Activated naive CD8-positive, alpha-beta T cell treated with anti-CD3 and anti-CD28 coated beads, Interleukin-2, amount 50 U/mL, for 24 hours (primary cell): ENCODE measurements at regions not wholly inside any gene's neighbourhood (a gene's known extent, or its start where the extent isn't known, plus 50 kb on each side); places are given as distances from the start of the nearest gene placed in this dataset.
A peak's percentile ranks its signal among the peaks of the same experiment; 100 is the strongest.

ENCODE experiments used
- ATAC-seq: fragments of 150-1000 bp; cut with Tn5 transposase; one replicate; pipeline ENCODE4 v1.10.0; 2021
- DNase-seq: peaks from one replicate; pipeline ENCODE4 v3.0.0; 2021
- H3K27ac Mint-ChIP-seq: one replicate; pipeline ENCODE4 v1.8.0; 2021; ENCODE audit warnings: mild to moderate bottlenecking, mixed read lengths
- H3K27me3 Mint-ChIP-seq: one replicate; pipeline ENCODE4 v1.8.0; 2021; ENCODE audit warnings: mixed read lengths
- H3K36me3 Mint-ChIP-seq: one replicate; pipeline ENCODE4 v1.8.0; 2021; ENCODE audit warnings: low read depth, mixed read lengths
- H3K4me1 Mint-ChIP-seq: one replicate; pipeline ENCODE4 v1.8.0; 2021; ENCODE audit warnings: mixed read lengths
- H3K4me3 Mint-ChIP-seq: one replicate; pipeline ENCODE4 v1.8.0; 2021; ENCODE audit warnings: mild to moderate bottlenecking, moderate library complexity, mixed read lengths
- H3K9me3 Mint-ChIP-seq: one replicate; pipeline ENCODE4 v1.8.0; 2021; ENCODE audit warnings: mixed read lengths

DNA sequence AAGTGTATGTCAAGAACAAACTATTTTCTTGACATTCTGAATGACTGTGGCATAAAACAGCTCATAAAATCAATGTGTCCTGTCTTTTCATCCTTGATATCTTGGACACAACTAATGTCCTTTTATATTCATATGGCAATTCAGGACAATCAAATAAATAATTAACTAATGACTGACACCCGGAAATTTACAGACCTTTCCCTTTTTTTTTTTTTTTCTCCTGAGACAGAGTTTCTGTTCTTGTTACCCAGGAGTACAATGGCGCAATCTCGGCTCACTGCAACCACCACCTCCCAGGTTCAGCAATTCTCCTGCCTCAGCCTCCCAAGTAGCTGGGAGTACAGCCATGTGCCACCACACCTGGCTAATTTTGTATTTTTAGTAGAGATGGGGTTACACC is 107.1 kb upstream of the LGSN start:
- Mint-ChIP-seq H3K27me3 (peaks cover 1% of the 10 kb centered on the region), H3K9me3 (peaks cover 1% of the 10 kb centered on the region), H3K27ac (no peak overlapping the region), H3K4me3 (no peak overlapping the region), H3K36me3 (no peaks in the 10 kb centered on the region), H3K4me1 (no peaks in the 10 kb centered on the region)
- DNase-seq: no peak
- ATAC-seq: no peak

DNA sequence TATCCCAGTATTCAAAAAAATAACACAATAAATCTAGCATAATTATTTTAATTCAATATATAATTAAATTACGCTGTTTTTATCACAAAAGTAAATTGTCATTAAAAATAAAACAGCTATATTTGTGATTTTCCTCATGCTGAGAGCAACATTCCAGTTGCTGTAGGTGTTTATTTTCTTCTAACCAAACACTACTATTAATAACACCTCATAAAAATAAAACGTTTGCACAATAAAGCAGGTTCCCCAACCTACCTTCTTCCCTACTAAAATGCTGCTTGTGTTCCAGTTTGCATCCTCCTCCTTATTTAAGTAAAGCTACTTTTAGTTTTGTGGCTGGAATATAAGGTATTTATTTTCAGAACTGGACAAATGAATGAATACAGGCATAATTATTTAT is 108.2 kb upstream of the LGSN start:
- no peaks in the 10 kb centered on the region for H3K4me1 Mint-ChIP-seq
- no peaks in the 10 kb centered on the region for H3K36me3 Mint-ChIP-seq
- peaks cover 1% of the 10 kb centered on the region for H3K27me3 Mint-ChIP-seq
- ATAC-seq: no peak
- H3K4me3 Mint-ChIP-seq: no peak overlapping the region
- no peak for DNase-seq
- no peaks in the 10 kb centered on the region for H3K9me3 Mint-ChIP-seq
- H3K27ac Mint-ChIP-seq: no peak overlapping the region

DNA sequence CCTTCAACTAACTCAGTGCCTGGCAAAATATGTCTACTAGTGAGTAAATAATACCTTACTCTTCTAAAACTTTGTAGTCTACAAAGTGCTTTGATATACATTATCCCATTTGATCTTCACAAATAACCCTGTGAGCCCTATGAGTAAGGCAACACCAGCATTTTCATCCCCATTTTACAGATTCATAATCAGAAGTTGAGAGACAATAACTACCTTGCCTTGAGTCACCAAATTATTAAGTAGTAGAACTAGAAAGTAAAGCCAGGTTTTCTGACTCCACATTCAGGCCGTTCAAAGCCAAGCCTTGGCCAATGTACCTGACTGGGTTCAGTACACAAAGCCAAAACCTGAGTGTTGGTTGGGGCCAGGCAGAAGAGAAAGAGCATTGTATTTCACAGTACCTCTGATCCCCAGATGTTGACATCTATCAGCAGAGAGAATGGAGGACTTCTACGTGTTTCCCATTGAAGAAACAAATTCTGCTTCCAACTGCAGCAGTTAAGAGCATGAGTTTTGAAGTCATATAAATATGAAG is 111.3 kb upstream of the LGSN start:
- no peak overlapping the region for H3K4me3 Mint-ChIP-seq
- H3K27me3 Mint-ChIP-seq: peaks cover 1% of the 10 kb centered on the region
- H3K4me1 Mint-ChIP-seq: no peaks in the 10 kb centered on the region
- no peak for ATAC-seq
- no peaks in the 10 kb centered on the region for H3K36me3 Mint-ChIP-seq
- DNase-seq: no peak
- H3K9me3 Mint-ChIP-seq: no peaks in the 10 kb centered on the region
- no peak overlapping the region for H3K27ac Mint-ChIP-seq

GRCh38 chr6:63434943-63435342 is 115.2 kb upstream of the LGSN start:
- no peak for ATAC-seq
- H3K9me3 Mint-ChIP-seq: peaks cover 4% of the 10 kb centered on the region
- DNase-seq: no peak
- H3K27ac Mint-ChIP-seq: no peak overlapping the region
- H3K4me3 Mint-ChIP-seq: no peak overlapping the region
- peaks cover 4% of the 10 kb centered on the region for H3K27me3 Mint-ChIP-seq
- H3K4me1 Mint-ChIP-seq: no peaks in the 10 kb centered on the region
- no peaks in the 10 kb centered on the region for H3K36me3 Mint-ChIP-seq

GRCh38 chr6:63436356-63436755 is 116.6 kb upstream of the LGSN start:
- Mint-ChIP-seq H3K9me3 (peaks cover 4% of the 10 kb centered on the region), H3K36me3 (no peaks in the 10 kb centered on the region), H3K27ac (no peak overlapping the region), H3K4me1 (no peaks in the 10 kb centered on the region), H3K4me3 (no peak overlapping the region), H3K27me3 (peaks cover 2% of the 10 kb centered on the region)
- no peak for DNase-seq
- no peak for ATAC-seq

DNA sequence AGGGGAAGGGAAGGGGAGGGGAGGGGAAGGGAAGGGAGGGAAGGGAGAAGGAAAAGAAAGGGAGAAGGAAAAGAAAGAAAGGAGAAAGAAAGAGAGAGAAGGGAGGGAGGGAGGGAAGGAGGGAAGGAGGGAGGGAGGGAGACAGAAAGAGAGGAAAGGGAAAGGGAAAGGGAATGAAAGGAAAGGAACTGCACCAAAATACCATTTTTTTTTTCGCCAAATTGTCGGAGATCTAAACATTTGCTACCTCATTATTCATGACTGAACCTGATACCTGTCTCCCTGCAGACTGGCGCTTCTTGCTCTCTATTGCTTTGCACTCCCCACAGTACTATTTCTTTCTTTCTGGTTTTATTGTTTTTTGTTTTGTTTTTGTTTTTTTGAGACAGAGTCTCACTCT is 117.3 kb upstream of the LGSN start:
- ATAC-seq (no peak), DNase-seq (no peak)

DNA sequence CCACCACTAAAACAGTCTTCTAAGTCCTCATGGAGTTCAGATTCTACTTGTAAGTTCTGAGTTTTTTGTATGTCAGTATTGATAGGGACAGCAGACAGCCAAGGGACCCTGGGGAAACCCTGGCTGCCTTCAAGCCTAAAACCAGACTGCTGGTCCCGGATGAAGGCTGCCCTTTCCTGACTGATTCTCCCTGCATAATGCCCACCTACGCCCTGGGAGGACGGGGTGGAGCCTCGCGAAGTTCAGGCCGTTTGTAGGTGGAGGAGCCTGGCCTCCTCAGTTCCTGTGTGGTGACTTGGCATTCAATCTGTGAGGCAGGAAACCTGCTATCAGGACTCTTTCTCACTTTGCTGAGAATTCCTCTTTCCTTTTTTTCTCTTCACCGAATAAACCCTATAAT is 120.3 kb upstream of the LGSN start:
- ATAC-seq (peak; percentile 87), DNase-seq (peak; percentile 17)
- Mint-ChIP-seq H3K27ac (no peak overlapping the region), H3K27me3 (peaks cover 2% of the 10 kb centered on the region), H3K4me1 (no peaks in the 10 kb centered on the region), H3K36me3 (no peaks in the 10 kb centered on the region), H3K4me3 (peak overlapping the region; percentile 8), H3K9me3 (peaks cover 4% of the 10 kb centered on the region)

More for the DNA sequence above, 117.3 kb upstream of the LGSN start:
- H3K27ac Mint-ChIP-seq: no peak overlapping the region
- H3K36me3 Mint-ChIP-seq: no peaks in the 10 kb centered on the region
- H3K9me3 Mint-ChIP-seq: peaks cover 4% of the 10 kb centered on the region
- H3K4me3 Mint-ChIP-seq: no peak overlapping the region
- H3K4me1 Mint-ChIP-seq: no peaks in the 10 kb centered on the region
- peaks cover 2% of the 10 kb centered on the region for H3K27me3 Mint-ChIP-seq

DNA sequence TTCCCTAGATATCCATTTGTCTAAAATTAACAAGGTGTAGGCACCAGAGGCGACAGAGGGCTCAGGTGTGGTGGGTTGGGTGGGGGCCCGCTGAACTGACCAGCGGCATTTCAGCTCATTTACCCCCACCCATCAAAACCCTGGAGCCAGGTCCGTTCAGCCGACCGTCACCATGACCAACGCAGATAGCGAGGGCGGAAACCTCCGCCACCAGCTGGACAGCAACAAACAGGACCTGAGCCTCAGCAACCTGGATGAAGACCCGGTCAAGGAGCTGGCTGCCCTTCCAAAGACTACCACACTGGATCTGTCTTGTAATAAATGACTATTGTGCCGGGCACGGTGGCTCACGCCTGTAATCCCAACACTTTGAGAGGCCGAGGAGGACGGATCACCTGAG is 120.8 kb upstream of the LGSN start:
- H3K27me3 Mint-ChIP-seq: peaks cover 2% of the 10 kb centered on the region
- peak overlapping the region; percentile 8 for H3K4me3 Mint-ChIP-seq
- H3K27ac Mint-ChIP-seq: no peak overlapping the region
- no peak for ATAC-seq
- peaks cover 4% of the 10 kb centered on the region for H3K9me3 Mint-ChIP-seq
- no peaks in the 10 kb centered on the region for H3K36me3 Mint-ChIP-seq
- DNase-seq: no peak
- no peaks in the 10 kb centered on the region for H3K4me1 Mint-ChIP-seq

DNA sequence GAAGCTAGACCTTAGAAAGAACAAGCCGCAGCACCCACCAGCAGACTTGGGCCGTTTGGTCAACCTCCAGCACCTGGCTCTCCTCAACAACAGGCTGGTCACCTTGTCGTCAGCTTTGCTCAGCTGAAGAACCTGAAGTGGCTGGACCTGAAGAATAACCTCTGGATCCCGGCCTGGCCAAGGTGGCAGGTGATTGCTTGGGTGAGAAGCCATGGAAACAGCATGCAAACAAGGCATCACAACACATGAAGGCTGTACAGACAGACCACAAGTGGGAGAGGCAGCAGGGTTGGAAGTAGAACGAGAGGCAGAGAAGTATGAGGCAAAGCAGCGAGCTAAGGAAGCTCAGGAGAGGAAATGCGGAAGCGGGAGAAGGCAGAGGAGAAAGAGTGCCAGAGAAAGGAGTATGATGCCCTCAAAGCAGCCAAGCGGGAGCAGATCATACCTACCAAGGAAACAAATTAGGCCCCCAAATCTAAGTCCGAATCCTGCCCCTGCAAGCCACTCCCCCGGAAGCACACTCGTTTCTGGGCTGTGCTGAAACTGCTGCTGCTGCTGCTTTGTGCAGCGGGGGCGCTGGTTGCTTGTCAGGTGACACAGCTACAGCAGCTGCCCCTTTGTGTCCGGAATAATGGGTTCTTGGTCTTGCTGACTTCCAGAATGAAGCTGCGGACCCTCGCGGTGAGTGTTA is 121.6 kb upstream of the LGSN start:
- peak overlapping the region; percentile 53 for H3K4me3 Mint-ChIP-seq
- H3K27me3 Mint-ChIP-seq: peaks cover 2% of the 10 kb centered on the region
- ATAC-seq: no peak
- no peak for DNase-seq
- H3K9me3 Mint-ChIP-seq: peaks cover 4% of the 10 kb centered on the region
- H3K27ac Mint-ChIP-seq: no peak overlapping the region
- no peaks in the 10 kb centered on the region for H3K4me1 Mint-ChIP-seq
- no peaks in the 10 kb centered on the region for H3K36me3 Mint-ChIP-seq

- no peak overlapping the region for H3K27ac Mint-ChIP-seq
- H3K9me3 Mint-ChIP-seq: peaks cover 4% of the 10 kb centered on the region
- no peak overlapping the region for H3K4me3 Mint-ChIP-seq
- DNase-seq (no peak), ATAC-seq (no peak)
- no peaks in the 10 kb centered on the region for H3K4me1 Mint-ChIP-seq
- H3K36me3 Mint-ChIP-seq: no peaks in the 10 kb centered on the region
- no peaks in the 10 kb centered on the region for H3K27me3 Mint-ChIP-seq
Observed at GRCh38 chr6:63442870-63443269, 123.1 kb upstream of the LGSN start.

- H3K27ac Mint-ChIP-seq: no peak overlapping the region
- ATAC-seq: no peak
- H3K27me3 Mint-ChIP-seq: no peaks in the 10 kb centered on the region
- H3K36me3 Mint-ChIP-seq: no peaks in the 10 kb centered on the region
- H3K4me3 Mint-ChIP-seq: no peak overlapping the region
- H3K4me1 Mint-ChIP-seq: no peaks in the 10 kb centered on the region
- H3K9me3 Mint-ChIP-seq: peaks cover 3% of the 10 kb centered on the region
- no peak for DNase-seq
Observed at GRCh38 chr6:63444768-63445167, 125.0 kb upstream of the LGSN start.

GRCh38 chr6:63446405-63446804 is 125.9 kb upstream of the LOC128125822 start:
- H3K36me3 Mint-ChIP-seq: no peaks in the 10 kb centered on the region
- H3K9me3 Mint-ChIP-seq: peaks cover 4% of the 10 kb centered on the region
- no peaks in the 10 kb centered on the region for H3K4me1 Mint-ChIP-seq
- H3K27me3 Mint-ChIP-seq: no peaks in the 10 kb centered on the region
- no peak for ATAC-seq
- H3K27ac Mint-ChIP-seq: no peak overlapping the region
- H3K4me3 Mint-ChIP-seq: no peak overlapping the region
- DNase-seq: no peak

- no peaks in the 10 kb centered on the region for H3K27me3 Mint-ChIP-seq
- peaks cover 4% of the 10 kb centered on the region for H3K9me3 Mint-ChIP-seq
- ATAC-seq (no peak), DNase-seq (no peak)
- H3K4me3 Mint-ChIP-seq: no peak overlapping the region
- no peaks in the 10 kb centered on the region for H3K4me1 Mint-ChIP-seq
- H3K27ac Mint-ChIP-seq: no peak overlapping the region
- no peaks in the 10 kb centered on the region for H3K36me3 Mint-ChIP-seq
Observed at GRCh38 chr6:63447134-63447533, 125.1 kb upstream of the LOC128125822 start.

DNA sequence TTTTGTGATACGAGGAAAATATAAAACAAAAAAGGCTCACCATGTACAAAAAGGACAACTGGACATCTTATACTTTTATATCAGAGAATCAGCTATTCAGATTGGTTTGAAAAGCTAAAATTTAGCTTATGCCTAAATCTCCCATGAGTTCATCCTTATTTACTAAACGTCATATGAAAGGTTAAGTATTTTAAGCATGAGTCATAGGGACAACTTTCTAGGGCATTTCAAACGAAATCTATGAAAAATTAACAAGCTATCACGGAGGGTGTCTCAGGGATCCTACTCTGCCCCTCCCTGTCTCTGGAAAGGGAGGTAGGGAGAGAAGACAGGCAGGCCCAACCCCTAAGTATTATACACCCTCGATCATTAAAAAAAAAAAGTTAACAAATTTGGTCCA is 124.1 kb upstream of the LOC128125822 start:
- H3K4me3 Mint-ChIP-seq: no peak overlapping the region
- no peak for DNase-seq
- H3K27ac Mint-ChIP-seq: no peak overlapping the region
- no peaks in the 10 kb centered on the region for H3K4me1 Mint-ChIP-seq
- ATAC-seq: no peak
- H3K36me3 Mint-ChIP-seq: no peaks in the 10 kb centered on the region
- no peaks in the 10 kb centered on the region for H3K27me3 Mint-ChIP-seq
- H3K9me3 Mint-ChIP-seq: peaks cover 4% of the 10 kb centered on the region

DNA sequence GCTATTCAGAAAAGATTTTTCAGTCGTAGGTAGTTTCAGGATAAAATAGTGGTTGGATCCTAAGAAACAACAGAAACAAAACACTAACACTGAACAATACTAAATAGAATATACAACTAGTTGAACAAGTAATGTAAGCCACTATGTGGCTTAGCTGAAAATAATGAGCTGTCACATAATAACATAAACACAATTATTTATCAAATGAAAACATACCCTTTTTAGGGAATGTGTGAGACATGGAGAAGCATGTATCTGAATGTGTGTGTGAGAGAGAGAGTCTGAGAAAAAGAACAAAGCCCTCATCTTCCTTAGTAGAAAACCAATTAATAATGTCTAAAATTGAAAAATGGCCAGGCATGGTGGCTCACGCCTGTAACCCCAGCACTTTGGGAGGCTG is 122.6 kb upstream of the LOC128125822 start:
- DNase-seq (no peak), ATAC-seq (no peak)
- Mint-ChIP-seq H3K4me3 (no peak overlapping the region), H3K9me3 (peaks cover 4% of the 10 kb centered on the region), H3K36me3 (no peaks in the 10 kb centered on the region), H3K27me3 (no peaks in the 10 kb centered on the region), H3K27ac (no peak overlapping the region), H3K4me1 (no peaks in the 10 kb centered on the region)

GRCh38 chr6:63451238-63451637 is 121.0 kb upstream of the LOC128125822 start:
- DNase-seq (no peak), ATAC-seq (no peak)
- Mint-ChIP-seq H3K36me3 (no peaks in the 10 kb centered on the region), H3K4me1 (no peaks in the 10 kb centered on the region), H3K4me3 (no peak overlapping the region), H3K9me3 (peaks cover 4% of the 10 kb centered on the region), H3K27me3 (no peaks in the 10 kb centered on the region), H3K27ac (no peak overlapping the region)
